ENCODE measurements at regions not wholly inside any gene's neighbourhood (a gene's known extent, or its start where the extent isn't known, plus 50 kb on each side); places are given as distances from the start of the nearest gene placed in this dataset.
"Not testable (repeated sequence)": the region's sequence is repeated elsewhere in the genome, so short reads cannot be mapped to it uniquely, and the experiment has no call there.

DNA sequence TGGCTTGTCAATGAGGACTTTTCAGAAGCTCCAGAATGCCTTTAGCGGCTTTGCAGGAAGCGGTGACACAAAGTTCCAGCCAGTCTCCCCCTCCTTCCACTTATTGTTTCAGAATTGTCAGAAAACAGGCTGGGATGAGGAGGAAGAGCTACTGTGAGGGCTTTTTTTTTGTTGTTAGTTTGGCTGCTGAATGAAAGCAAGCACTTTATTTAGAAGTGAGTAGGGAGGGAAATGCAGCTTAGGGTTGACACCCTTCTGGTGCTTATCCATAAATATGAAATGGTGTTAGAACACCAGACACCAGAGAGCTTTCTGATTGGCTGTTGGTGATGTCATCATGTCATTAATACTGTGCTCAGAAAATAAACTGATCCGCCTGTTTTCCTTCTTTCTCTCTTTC lies 251.5 kb downstream of the SOX4 start:
- no peak for DNase-seq (ENCODE audit: low read depth in 1 of 2, low spot score in 1 of 2)

DNA sequence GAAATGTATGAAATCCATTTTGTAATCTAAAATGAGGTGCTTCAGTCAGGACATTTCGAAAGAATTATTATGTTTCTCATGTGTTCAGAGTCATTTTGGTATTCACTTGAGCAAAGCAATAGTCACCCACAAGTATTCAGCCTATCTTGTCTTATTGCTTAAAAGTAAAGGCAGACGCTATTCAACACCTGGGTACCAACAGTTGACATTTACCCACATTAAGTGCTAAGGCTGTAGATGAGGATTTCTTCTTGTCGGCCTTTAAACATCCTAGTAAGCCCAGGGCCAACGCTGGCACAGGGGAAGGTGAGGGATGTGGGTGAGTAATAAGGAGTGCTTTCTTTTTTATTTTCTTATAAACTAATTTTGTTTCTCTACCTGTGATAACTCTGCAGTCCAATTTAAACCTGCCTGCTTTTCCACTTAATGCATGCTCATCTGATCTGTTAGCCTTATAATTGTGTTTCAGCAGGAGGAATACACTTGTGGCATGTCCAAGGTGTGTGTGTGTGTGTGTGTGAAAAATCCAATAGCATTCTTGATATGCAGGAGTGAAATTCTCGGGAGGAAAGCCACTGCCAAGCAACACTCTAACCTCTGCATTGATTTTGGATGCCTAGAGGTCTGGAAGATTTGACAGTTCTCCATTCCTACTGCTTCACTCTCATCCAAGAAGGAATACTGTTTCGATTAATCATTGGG lies 252.0 kb downstream of the SOX4 start:
- no peak for DNase-seq (ENCODE audit: low read depth in 1 of 2, low spot score in 1 of 2)

DNA sequence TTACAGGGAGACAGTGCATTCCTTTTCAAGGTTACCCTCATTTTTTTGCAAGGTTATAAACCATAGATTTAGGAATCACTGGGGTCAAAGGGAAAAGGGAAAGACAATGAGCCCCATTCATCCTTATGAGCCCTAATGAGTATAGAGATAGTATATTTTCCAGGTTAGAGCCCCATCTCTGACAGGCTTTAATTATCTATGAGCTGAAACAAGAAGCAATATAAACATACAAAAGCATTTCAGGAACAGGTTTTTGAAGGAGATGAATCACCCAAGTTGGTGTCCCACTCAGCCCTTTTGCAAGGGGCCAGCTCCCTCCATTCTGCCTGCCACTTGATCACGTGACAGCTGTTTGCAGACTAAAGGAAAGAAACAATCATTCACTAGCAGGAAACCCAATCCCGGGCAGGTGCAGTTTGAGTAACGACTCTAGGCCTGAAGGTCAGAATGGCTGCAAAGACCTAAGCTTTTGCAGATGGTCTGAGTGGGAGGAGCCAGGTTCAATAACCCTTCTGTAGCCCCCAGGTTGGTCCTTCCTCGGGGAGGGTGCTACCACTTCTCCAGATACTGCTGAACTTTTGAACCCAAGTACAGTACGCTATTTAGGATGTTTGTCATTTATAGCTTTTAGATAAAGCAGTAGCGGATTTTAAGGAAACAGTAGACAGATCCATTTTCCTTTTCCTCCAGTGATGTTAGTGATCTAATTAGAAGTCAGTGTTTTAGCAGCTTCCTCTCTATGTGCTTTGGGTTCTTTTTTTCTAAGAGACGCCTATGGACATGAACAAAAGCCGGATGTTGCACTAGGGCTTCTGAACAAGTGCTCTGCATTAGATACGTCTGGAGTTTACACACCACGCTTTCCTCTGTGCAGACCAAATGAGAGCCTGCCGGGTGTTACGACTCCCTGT lies 253.2 kb downstream of the SOX4 start:
- DNase-seq (ENCODE audit: low read depth in 1 of 2, low spot score in 1 of 2), result no peak

DNA sequence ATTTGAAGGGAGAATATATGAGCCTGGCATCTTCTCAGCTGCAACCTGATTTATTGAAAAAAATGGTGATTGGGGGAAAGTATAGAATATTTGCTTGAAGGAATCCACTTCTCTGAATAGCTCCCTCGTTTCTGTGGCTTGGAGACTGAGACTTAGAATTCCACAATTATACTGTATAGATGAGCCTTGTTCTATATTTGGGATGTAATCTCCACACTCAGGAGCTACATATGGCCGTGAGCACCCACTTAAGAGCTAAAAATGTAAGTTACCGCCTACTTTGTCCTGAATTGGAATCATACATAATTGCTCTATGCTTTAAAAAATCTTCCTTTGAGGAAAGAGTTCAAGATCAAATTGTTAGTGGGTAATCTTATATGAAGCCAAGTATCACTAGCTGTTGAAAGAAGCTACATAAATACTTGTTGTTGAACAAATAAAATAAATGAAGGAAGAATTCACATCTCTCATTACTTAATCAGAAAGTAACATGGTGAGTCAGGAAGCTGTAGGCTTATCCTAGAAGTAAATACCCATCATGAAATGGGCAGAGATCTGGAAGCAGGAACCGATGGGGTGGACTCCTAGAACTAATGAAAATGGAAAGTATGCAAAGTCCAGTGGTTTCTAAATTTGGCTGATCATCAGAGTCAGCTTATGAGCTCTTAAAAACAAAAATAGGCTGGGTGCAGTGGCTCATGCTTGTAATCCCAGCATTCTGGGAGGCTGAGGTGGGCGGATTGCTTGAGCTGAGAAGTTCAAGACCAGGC lies 254.3 kb downstream of the SOX4 start:
- no peak for DNase-seq (ENCODE audit: low read depth in 1 of 2, low spot score in 1 of 2)

DNA sequence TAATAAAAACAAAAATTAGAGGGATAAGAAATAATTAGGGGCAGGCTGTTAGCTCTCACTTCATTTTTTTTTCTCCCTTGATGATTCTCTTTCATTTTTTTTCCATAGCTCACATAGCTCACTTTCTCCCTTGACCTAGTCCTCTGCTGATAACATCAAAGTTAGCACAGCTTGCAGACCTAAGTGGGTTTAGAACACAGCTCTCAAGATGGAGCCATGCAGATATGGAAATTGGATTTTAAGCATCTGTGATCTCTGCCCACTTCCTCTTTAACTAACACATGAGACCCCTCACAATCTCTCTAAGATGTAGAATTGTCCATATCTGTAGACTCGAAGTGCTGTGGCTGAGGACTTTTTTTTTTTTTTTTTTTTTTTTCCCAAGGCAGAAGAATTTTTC lies 257.1 kb downstream of the SOX4 start:
- no peak for DNase-seq (ENCODE audit: low read depth in 1 of 2, low spot score in 1 of 2)

DNA sequence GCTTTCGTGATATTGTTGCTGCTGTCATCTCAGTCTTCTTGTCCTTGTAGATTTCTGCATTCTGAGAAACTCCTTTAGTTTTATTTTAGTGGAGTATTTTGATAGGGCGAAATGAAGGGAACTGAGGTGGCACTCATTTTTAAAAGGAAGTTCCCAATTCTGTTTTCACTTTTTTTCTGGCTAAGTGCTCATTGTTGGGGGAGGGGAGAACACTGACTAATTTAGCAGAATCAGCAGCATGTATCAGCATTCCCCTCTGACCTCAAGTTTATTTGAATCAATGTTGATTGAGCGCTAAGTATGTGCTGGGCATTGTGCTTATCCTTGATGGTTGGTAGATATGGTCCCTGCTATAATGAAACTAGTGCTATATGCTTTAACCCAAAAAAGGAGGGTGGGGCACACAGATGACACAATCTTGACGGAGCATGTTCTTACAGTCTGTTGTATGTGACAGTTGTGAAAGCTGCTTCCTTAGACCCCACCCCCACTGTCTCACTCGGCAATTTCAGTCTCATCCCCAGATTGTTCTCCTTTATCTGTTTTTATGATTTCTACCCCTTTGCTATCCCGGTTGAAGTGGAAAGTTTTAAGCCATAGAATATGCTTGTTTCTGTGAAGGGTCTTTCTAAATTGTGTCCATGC lies 262.4 kb downstream of the SOX4 start:
- no peak for DNase-seq (ENCODE audit: low read depth in 1 of 2, low spot score in 1 of 2)

DNA sequence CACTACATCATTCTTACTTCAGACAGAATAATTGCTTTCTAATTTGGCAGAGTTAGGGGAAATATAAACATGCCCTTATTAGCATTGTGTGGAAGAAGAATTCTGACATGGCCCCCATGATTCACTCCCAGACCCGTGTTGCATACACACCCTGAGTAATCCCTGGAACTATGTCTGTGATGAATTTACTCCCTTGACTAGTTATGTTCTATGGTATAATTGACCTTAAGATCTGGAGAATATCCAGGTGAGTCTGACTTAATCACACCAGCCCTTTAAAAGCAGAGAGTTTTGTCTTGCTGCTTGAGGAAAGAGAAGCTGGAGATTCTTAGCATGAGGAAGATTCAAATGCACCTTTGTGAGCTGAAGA lies 262.9 kb downstream of the SOX4 start:
- DNase-seq (ENCODE audit: low read depth in 1 of 2, low spot score in 1 of 2), result no peak

DNA sequence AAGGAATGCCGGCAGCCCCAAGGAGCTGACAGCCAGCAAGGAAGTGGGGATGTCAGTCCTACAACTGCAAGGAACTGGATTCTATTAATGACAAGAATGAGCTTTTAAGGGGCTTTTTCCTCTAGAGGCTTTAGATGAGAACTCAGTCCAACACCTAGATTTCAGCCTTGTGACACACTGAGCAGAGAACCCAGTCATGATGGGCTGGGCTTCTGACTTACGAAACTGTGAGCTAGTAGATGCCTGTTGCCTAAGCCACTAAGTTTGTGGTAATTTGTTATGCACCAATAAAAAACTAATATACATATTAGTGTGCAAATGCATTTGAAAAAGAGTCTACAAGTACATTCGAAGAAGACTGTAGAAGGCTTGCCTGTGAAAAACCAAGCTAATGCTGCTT lies 263.3 kb downstream of the SOX4 start:
- no peak for DNase-seq (ENCODE audit: low read depth in 1 of 2, low spot score in 1 of 2)

DNA sequence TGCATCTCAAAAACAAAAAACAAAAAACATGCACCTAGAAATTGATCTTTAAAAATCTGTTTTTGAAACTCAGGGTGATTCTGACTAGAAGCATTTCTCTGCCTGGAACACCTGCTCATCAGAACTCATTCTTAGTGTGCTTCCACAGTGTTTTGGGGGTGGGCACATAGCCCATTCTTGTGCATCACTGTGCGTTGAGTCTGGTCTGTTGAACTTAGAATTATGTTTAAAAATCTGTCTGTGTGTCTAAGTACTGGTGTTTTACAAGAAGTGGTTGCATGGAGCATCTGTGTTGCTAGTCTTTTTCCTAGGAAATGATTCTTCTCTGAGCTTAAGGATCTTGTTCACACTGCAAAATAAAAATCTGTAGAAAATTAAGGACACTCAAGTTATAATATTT lies 264.5 kb downstream of the SOX4 start:
- no peak for DNase-seq (ENCODE audit: low read depth in 1 of 2, low spot score in 1 of 2)

DNA sequence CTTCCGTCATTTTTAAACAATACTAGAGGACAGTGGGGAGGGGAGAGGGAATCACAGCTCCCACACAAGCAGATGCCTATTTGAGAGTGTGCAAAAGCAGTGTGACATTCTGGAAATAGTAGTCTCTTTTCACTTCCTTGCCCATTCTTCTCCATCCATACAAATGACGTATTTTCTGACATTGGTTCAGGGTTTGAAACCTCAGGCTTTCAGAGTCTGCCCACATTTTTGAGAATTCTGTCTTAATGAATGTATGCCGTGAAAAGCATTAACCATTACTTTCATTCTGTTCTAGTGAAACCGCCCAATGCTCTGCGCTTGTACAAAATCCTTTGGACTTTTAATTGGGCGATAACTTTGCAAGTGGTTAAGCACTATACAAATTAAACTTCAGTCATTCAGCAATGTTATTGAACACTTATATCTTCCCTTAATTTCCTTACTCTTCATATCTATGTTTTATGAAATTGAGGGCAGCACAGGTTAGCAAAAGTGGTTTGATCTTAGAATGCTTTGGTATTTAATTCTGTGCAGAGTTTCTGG lies 265.7 kb downstream of the SOX4 start:
- DNase-seq (ENCODE audit: low read depth in 1 of 2, low spot score in 1 of 2), result no peak

DNA sequence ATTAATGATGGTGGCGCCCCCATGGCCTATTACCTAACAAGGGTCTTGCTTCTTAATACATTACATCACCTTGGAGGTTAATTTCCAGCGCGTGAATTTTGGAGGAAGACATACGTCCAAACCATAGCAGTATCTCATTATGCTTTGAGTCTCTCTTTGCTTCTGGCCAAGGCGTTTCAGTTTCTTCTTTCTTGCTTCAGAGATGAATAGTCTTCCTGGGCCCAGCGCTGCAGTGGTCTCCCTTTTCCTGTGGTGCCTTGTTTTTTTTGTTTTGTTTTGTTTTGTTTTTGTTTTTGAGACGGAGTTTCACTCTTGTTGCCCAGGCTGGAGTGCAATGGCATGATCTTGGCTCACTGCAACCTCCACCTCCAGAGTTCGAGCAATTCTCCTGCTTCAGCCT lies 268.4 kb downstream of the SOX4 start:
- DNase-seq (ENCODE audit: low read depth in 1 of 2, low spot score in 1 of 2), result no peak

DNA sequence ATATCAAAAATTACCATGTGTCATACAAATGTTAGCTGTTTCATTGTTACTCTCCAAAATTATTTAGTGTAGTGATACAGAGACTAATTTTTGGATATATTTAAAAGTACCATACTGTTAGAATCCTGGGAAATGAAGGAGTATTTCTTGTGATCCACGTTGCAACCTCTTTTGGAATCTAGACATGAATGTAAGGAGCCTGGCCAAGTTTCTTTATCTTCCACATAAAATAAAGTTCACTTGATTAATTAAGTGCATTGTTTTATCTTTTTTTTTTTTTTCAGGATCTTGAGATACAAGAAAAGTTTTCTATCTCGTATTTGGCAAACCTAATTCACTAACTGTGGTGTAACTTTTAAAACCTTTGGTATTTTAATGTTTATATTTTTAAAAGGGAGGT lies 270.7 kb downstream of the SOX4 start:
- DNase-seq (ENCODE audit: low read depth in 1 of 2, low spot score in 1 of 2), result no peak

DNA sequence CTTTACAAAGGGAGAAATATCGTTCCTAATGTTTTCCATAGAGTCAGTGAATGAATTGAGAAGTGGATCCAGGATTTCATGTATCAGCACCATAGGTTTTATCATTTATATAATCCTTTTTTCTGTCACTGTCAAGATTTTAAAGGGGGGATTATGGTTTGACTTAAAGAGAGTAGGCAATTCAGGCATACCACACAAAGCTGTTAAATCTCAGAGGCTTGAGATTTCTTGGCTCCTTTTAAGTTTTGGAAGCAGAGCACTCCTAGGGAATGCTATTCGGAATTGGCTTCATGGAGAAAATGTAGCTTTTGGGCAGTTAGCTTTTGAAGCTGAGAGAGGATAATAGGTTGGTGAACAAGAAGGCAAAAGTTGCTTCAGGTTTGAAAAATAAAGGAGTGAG lies 274.7 kb downstream of the SOX4 start:
- DNase-seq (ENCODE audit: low read depth in 1 of 2, low spot score in 1 of 2), result no peak

DNA sequence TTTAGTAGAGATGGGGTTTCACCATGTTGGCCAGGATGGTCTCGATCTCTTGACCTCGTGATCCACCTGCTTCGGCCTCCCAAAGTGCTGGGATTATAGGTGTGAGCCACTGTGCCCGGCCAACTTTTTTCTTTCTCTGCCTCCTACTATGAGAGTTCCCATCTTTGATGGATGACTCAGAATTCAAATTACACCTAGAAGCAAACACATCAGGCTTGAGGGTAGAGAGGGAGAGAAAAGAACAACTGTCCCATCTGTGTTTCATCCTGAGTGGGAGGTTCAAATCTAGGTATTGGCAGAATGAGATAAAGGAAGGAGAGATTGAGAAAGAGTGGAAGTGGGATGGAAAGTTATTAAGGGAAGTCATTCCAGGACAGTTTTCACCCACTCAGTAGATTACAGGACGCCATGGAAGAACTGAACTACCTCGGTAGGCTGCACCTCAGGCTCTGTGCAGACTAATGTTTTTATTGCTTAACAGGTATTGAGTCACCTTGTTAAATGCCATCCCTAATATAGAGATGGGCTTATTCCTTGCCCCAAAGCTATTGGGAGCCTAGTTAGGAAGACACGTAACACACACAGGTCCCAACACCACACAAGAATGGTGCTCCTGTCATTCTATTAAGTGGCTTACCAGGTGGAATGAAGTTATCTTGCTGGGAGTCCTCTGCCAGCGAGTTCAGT lies 275.7 kb downstream of the SOX4 start:
- no peak for DNase-seq (ENCODE audit: low read depth in 1 of 2, low spot score in 1 of 2)

DNA sequence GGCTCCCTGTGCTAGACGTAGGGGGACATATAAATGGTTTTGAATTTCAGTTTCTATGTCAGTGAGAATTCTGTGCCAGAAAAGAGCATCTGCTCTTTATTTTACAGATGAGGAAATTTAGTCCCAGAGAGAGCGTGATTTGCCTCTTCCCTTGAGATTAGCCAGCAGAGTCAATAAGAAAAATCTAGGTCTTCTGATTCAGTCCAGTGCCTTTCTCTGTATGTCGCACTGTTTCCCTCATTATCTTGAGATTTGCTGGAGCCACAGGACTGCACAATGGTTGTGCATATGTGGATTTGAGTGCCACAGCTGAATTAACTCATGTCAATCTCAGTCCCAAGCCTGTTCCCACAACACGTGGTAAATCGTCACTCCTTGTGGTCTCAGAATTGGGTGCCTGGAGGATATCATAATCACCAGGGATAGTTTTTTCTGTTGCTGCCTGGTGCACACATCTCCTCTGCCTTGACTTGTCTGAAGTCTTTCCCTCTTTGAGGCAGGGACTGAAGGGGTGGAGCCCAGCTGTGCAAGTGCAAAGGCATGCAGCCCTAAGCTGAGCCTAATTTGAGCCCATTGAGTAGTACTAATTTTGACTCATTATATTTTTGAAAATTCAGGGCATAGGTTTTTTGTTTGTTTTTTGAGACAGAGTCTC lies 276.7 kb downstream of the SOX4 start:
- DNase-seq (ENCODE audit: low read depth in 1 of 2, low spot score in 1 of 2), result no peak

DNA sequence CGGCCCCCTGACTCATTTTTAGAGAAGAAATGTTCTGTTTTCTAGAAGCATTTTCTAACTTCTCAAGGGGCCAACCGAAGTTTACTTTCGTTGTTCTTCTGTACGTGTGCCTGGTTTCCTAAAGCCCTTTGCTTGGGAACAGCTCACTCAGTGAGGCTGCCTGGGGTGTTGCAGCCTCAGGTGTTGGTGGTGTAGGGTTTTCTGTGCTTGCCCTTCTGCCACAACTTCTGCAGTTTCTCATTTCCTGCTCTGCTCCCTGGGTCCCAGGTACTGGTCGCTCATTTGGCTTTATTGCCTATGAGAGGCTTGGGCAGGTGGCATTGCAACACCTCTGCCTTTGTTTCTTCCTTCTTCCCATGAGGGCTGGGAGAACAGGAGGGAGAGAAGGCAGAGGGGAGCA lies 278.3 kb downstream of the SOX4 start:
- no peak for DNase-seq (ENCODE audit: low read depth in 1 of 2, low spot score in 1 of 2)

DNA sequence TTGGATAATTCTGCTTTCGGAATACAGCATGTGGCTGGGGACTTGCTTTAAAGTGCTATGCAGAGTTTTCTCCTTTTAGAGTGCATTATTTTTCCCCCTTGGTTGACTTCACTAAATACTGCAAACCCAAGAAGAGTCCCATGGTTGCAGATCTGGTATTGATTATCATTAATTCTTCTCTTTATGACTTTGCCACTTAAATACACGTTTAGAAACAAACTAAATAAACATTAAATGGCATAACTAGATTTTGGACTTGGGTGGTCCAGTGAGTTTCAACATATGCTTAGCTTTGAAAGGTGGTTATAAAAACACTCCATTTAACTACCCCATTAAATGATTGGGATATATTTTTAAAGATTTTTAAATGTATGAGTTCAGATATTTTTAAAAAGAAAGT lies 279.2 kb downstream of the SOX4 start:
- no peak for DNase-seq (ENCODE audit: low read depth in 1 of 2, low spot score in 1 of 2)

DNA sequence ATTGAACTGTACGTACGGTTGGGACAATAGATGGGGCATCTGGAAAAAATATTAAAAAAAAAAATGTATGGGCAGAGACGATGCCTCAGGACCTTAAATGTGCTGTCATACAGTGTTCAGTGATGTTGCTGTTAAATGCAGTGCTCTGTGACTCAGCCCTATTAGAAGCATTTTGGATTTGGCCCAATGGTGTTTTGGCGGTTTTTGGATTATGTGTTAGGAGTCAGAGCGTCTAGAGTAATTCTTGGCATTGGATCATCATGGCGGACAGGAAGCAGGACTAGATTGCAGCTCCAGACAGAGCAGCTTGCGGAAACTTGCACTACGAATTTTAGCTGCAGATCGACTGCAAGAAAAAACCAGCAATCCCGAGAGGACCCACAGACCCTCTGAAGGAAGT lies 280.0 kb downstream of the SOX4 start:
- no peak for DNase-seq (ENCODE audit: low read depth in 1 of 2, low spot score in 1 of 2)

DNA sequence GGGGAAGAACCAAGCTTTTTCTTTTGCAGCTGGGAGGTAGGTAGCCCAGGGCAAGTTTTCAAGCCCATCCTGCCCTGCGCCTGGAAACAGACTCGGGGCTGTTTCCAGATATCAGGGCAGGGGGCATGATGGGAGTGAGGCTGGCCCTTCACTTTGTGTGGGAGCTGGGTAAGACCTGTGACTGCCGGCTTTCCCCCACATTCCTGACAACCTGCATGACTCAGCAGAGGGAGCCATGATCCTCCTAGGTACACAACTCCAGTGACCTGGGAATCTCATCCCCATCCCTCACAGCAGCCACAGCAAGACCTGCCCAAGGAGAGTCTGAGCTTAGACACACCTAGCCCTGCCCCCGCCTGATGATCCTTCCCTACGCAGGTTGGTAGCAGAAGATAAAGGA lies 280.8 kb downstream of the SOX4 start:
- no peak for DNase-seq (ENCODE audit: low read depth in 1 of 2, low spot score in 1 of 2)

DNA sequence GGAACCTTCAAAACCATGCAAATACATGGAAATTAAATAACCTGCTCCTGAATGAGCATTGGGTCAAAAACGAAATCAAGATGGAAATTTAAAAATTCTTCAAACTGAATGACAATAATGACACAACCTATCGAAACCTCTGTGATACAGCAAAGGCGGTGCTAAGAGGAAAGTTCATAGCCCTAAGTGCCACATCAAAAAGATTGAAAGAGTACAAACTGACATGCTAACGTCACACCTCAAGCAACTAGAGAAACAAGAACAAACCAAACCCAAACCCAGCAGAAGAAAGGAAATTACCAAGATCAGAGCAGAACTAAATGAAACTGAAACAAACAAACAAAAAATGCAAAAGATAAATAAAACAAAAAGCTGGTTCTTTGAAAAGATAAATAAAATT lies 283.5 kb downstream of the SOX4 start:
- not testable (repeated sequence) for DNase-seq (ENCODE audit: low read depth in 1 of 2, low spot score in 1 of 2)

Data from stimulated activated CD4-positive, alpha-beta T cell treated with anti-CD3 and anti-CD28 coated beads, Interleukin-15, amount 100 ng/mL, for 1 hour (primary cell).